HEK293 (cell line): ENCODE measurements at regions not wholly inside any gene's neighbourhood (a gene's known extent, or its start where the extent isn't known, plus 50 kb on each side); places are given as distances from the start of the nearest gene placed in this dataset.

Experiments used
- CTCF ChIA-PET: fragments of 350-600 bp; formaldehyde crosslinking; extraction: SDS; loops from one replicate; lab custom pipeline; 2021; ENCODE audit warnings: antibody characterized with exemption; lab: Yijun Ruan, JAX
- POLR2A ChIA-PET: fragments of 300-600 bp; formaldehyde crosslinking; extraction: SDS; loops from one replicate; lab custom pipeline; 2020; ENCODE audit warnings: antibody characterized with exemption, inconsistent platforms; lab: Yijun Ruan, JAX
- H3K27ac ChIP-seq: fragments of 200-500 bp; sonication (Bioruptor generic); 2 replicates; pipeline ENCODE4 v1.5.1; 2014; ENCODE audit warnings: low read depth, low read length, control low read depth, inconsistent platforms; ENCODE audit errors: extremely low read depth
- H3K36me3 ChIP-seq, 2 experiments: fragments of 200-500 bp in 1 of 2; sonication (Bioruptor generic) in 1 of 2; 1 replicate in 1 of 2; 2 replicates in 1 of 2; pipeline ENCODE4 v1.5.1; 2014 to 2017; ENCODE audit warnings: inconsistent platforms in 2 of 2, low read length in 2 of 2; ENCODE audit not compliant: control insufficient read depth in 2 of 2, insufficient read depth in 1 of 2
- H3K4me1 ChIP-seq: fragments of 200-500 bp; sonication (Bioruptor generic); 2 replicates; pipeline ENCODE4 v1.5.1; 2014; ENCODE audit warnings: mild to moderate bottlenecking, low read length, inconsistent platforms; ENCODE audit not compliant: control insufficient read depth, insufficient read depth
- H3K4me3 ChIP-seq: 2 replicates; pipeline ENCODE4 v1.5.1; 2011; ENCODE audit warnings: low read depth, mild to moderate bottlenecking, control low read depth, low read length, moderate library complexity
- H3K9me3 ChIP-seq: fragments of 200-500 bp; sonication (Bioruptor generic); 2 replicates; pipeline ENCODE4 v1.5.1; 2014; ENCODE audit warnings: low read depth, low read length, inconsistent platforms; ENCODE audit not compliant: control insufficient read depth, insufficient read depth
- KLF16 ChIP-seq: fragments of 450-650 bp; formaldehyde crosslinking; IDR thresholded peaks from 2 replicates; pipeline ENCODE4 v1.5.1; 2017; ENCODE audit warnings: missing biosample characterization, missing genetic modification characterization
- PRDM10 ChIP-seq: fragments of 450-650 bp; formaldehyde crosslinking; IDR thresholded peaks from 2 replicates; pipeline ENCODE4 v1.5.1; 2016; ENCODE audit warnings: missing biosample characterization, missing genetic modification characterization
- PRDM6 ChIP-seq: fragments of 450-650 bp; formaldehyde crosslinking; IDR thresholded peaks from 2 replicates; pipeline ENCODE4 v1.5.1; 2017; ENCODE audit warnings: missing biosample characterization, missing genetic modification characterization
- SP3 ChIP-seq: fragments of 450-650 bp; formaldehyde crosslinking; IDR thresholded peaks from 2 replicates; pipeline ENCODE4 v1.5.1; 2016; ENCODE audit warnings: missing biosample characterization, missing genetic modification characterization
- ZBTB1 ChIP-seq: fragments of 450-650 bp; formaldehyde crosslinking; IDR thresholded peaks from 2 replicates; pipeline ENCODE4 v1.5.1; 2016; ENCODE audit warnings: missing biosample characterization, missing genetic modification characterization
- ZBTB20 ChIP-seq: fragments of 450-650 bp; formaldehyde crosslinking; IDR thresholded peaks from 2 replicates; pipeline ENCODE4 v1.5.1; 2016; ENCODE audit warnings: missing biosample characterization, missing genetic modification characterization
- ZNF10 ChIP-seq: fragments of 450-650 bp; formaldehyde crosslinking; IDR thresholded peaks from 2 replicates; pipeline ENCODE4 v1.5.1; 2017; ENCODE audit warnings: missing biosample characterization, missing genetic modification characterization
- ZNF112 ChIP-seq: fragments of 450-650 bp; formaldehyde crosslinking; IDR thresholded peaks from 2 replicates; pipeline ENCODE4 v1.5.0; 2017; ENCODE audit warnings: missing biosample characterization, missing genetic modification characterization
- ZNF24 ChIP-seq: fragments of 450-650 bp; formaldehyde crosslinking; IDR thresholded peaks from 2 replicates; pipeline ENCODE4 v1.5.1; 2016; ENCODE audit warnings: missing biosample characterization, missing genetic modification characterization
- ZNF248 ChIP-seq: fragments of 450-650 bp; formaldehyde crosslinking; IDR thresholded peaks from 2 replicates; pipeline ENCODE4 v1.5.1; 2017; ENCODE audit warnings: missing biosample characterization, missing genetic modification characterization
- ZNF274 ChIP-seq, 2 experiments: fragments of 200-500 bp in 1 of 2; fragments of 450-650 bp in 1 of 2; sonication (Bioruptor generic) in 1 of 2; formaldehyde crosslinking in 1 of 2; IDR thresholded peaks; 2 replicates each; pipeline versions ENCODE4 v1.5.1 to v1.6.1; 2014 to 2016; ENCODE audit warnings: borderline replicate concordance in 1 of 2, inconsistent platforms in 1 of 2, low read length in 1 of 2, missing biosample characterization in 1 of 2, missing genetic modification characterization in 1 of 2
- ZNF311 ChIP-seq: fragments of 450-650 bp; formaldehyde crosslinking; IDR thresholded peaks from 2 replicates; pipeline ENCODE4 v1.5.1; 2017; ENCODE audit warnings: missing biosample characterization, missing genetic modification characterization, borderline replicate concordance
- ZNF394 ChIP-seq: fragments of 450-650 bp; formaldehyde crosslinking; IDR thresholded peaks from 2 replicates; pipeline ENCODE4 v1.5.1; 2016; ENCODE audit warnings: missing biosample characterization, missing genetic modification characterization, mild to moderate bottlenecking, moderate library complexity, borderline replicate concordance
- ZNF416 ChIP-seq: fragments of 450-650 bp; formaldehyde crosslinking; IDR thresholded peaks from 2 replicates; pipeline ENCODE4 v1.5.1; 2016; ENCODE audit warnings: missing biosample characterization, missing genetic modification characterization
- ZNF423 ChIP-seq: fragments of 450-650 bp; formaldehyde crosslinking; IDR thresholded peaks from 2 replicates; pipeline ENCODE4 v1.5.1; 2016; ENCODE audit warnings: missing biosample characterization, missing genetic modification characterization
- ZNF560 ChIP-seq: fragments of 450-650 bp; formaldehyde crosslinking; IDR thresholded peaks from 2 replicates; pipeline ENCODE4 v1.5.1; 2017; ENCODE audit warnings: missing biosample characterization, missing genetic modification characterization, borderline replicate concordance
- ZNF692 ChIP-seq: fragments of 450-650 bp; formaldehyde crosslinking; IDR thresholded peaks from 2 replicates; pipeline ENCODE4 v1.5.1; 2016; ENCODE audit warnings: missing biosample characterization, missing genetic modification characterization
- ZXDB ChIP-seq: fragments of 450-650 bp; formaldehyde crosslinking; IDR thresholded peaks from 2 replicates; pipeline ENCODE4 v1.5.1; 2016; ENCODE audit warnings: missing biosample characterization, missing genetic modification characterization
- TF ChIP-seq, protein P1 (sequence below): fragments of 450-650 bp; formaldehyde crosslinking; IDR thresholded peaks from 2 replicates; pipeline ENCODE4 v1.5.0; 2017; ENCODE audit warnings: missing biosample characterization, missing genetic modification characterization, borderline replicate concordance
- TF ChIP-seq, protein P2 (sequence below): fragments of 450-650 bp; formaldehyde crosslinking; IDR thresholded peaks from 2 replicates; pipeline ENCODE4 v1.5.1; 2016; ENCODE audit warnings: missing biosample characterization, missing genetic modification characterization, borderline replicate concordance

- CTCF ChIA-PET: interaction anchor here (0.7 to 0.8 kb wide), 2 partner anchors 665 to 1283 kb away, joined by 3 read pairs; no protein-coding TSS in a partner anchor
- TF ChIP-seq PRDM10 (tag by site-specific recombination) (no peak), PRDM6 (tag by site-specific recombination) (no peak), ZNF416 (tag by site-specific recombination) (no peak), ZNF24 (tag by site-specific recombination) (no peak), SP3 (no peak), ZNF10 (no peak), ZNF112 (tag by site-specific recombination) (no peak), ZNF248 (no peak)
- TF ChIP-seq, protein P1, sequence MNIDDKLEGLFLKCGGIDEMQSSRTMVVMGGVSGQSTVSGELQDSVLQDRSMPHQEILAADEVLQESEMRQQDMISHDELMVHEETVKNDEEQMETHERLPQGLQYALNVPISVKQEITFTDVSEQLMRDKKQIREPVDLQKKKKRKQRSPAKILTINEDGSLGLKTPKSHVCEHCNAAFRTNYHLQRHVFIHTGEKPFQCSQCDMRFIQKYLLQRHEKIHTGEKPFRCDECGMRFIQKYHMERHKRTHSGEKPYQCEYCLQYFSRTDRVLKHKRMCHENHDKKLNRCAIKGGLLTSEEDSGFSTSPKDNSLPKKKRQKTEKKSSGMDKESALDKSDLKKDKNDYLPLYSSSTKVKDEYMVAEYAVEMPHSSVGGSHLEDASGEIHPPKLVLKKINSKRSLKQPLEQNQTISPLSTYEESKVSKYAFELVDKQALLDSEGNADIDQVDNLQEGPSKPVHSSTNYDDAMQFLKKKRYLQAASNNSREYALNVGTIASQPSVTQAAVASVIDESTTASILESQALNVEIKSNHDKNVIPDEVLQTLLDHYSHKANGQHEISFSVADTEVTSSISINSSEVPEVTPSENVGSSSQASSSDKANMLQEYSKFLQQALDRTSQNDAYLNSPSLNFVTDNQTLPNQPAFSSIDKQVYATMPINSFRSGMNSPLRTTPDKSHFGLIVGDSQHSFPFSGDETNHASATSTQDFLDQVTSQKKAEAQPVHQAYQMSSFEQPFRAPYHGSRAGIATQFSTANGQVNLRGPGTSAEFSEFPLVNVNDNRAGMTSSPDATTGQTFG (tag by site-specific recombination): no peak
- TF ChIP-seq, protein P2, sequence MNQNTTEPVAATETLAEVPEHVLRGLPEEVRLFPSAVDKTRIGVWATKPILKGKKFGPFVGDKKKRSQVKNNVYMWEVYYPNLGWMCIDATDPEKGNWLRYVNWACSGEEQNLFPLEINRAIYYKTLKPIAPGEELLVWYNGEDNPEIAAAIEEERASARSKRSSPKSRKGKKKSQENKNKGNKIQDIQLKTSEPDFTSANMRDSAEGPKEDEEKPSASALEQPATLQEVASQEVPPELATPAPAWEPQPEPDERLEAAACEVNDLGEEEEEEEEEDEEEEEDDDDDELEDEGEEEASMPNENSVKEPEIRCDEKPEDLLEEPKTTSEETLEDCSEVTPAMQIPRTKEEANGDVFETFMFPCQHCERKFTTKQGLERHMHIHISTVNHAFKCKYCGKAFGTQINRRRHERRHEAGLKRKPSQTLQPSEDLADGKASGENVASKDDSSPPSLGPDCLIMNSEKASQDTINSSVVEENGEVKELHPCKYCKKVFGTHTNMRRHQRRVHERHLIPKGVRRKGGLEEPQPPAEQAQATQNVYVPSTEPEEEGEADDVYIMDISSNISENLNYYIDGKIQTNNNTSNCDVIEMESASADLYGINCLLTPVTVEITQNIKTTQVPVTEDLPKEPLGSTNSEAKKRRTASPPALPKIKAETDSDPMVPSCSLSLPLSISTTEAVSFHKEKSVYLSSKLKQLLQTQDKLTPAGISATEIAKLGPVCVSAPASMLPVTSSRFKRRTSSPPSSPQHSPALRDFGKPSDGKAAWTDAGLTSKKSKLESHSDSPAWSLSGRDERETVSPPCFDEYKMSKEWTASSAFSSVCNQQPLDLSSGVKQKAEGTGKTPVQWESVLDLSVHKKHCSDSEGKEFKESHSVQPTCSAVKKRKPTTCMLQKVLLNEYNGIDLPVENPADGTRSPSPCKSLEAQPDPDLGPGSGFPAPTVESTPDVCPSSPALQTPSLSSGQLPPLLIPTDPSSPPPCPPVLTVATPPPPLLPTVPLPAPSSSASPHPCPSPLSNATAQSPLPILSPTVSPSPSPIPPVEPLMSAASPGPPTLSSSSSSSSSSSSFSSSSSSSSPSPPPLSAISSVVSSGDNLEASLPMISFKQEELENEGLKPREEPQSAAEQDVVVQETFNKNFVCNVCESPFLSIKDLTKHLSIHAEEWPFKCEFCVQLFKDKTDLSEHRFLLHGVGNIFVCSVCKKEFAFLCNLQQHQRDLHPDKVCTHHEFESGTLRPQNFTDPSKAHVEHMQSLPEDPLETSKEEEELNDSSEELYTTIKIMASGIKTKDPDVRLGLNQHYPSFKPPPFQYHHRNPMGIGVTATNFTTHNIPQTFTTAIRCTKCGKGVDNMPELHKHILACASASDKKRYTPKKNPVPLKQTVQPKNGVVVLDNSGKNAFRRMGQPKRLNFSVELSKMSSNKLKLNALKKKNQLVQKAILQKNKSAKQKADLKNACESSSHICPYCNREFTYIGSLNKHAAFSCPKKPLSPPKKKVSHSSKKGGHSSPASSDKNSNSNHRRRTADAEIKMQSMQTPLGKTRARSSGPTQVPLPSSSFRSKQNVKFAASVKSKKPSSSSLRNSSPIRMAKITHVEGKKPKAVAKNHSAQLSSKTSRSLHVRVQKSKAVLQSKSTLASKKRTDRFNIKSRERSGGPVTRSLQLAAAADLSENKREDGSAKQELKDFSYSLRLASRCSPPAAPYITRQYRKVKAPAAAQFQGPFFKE: no peak
- H3K9me3 ChIP-seq: no peaks in the 10 kb centered on the region
- no peak overlapping the region for H3K4me3 ChIP-seq
- H3K4me1 ChIP-seq: no peaks in the 10 kb centered on the region
- no peak overlapping the region for H3K27ac ChIP-seq
- POLR2A ChIA-PET: no interaction called here
- no peaks in the 10 kb centered on the region for H3K36me3 ChIP-seq
These were observed 742.0 kb downstream of the ADGRL2 start for GRCh38 chr1:82542766-82543165.

DNA sequence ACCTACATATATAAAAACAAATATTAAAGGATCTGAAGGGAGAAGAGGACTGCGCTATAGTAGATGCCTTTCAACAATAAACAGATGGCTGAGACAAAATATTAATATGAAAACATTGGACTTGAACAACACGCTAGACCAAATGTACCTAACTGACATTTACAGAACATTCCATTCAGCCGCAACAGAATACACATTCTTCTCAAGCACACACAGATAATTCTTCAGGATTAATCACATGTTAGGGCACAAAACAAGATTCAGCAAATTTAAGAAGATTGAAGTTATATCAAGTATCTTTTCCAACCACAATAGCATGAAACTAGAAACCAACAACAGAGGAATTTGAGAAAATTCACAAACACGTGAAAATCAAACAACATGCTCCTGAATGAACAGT, 741.4 kb downstream of the ADGRL2 start:
- no peaks in the 10 kb centered on the region for H3K9me3 ChIP-seq
- H3K27ac ChIP-seq: no peak overlapping the region
- H3K4me3 ChIP-seq: no peak overlapping the region
- ChIA-PET CTCF (interaction anchor here (0.7 kb wide), 1 partner anchor 498 kb away, joined by 5 read pairs; no protein-coding TSS in a partner anchor), POLR2A (no interaction called here)
- H3K36me3 ChIP-seq: no peaks in the 10 kb centered on the region
- H3K4me1 ChIP-seq: no peaks in the 10 kb centered on the region
- TF ChIP-seq ZNF560 (tag by site-specific recombination): no peak
- no peak for TF ChIP-seq ZNF274 (IDR thresholded peaks at IDR 0.05; ENCODE audit: low read length)
- no peak for TF ChIP-seq ZNF274 (tag by site-specific recombination; IDR thresholded peaks at IDR 0.05; ENCODE audit: borderline replicate concordance)
- TF ChIP-seq ZBTB20 (tag by site-specific recombination): no peak
- no peak for TF ChIP-seq KLF16 (tag by site-specific recombination)
- no peak for TF ChIP-seq ZNF394 (tag by site-specific recombination)
- TF ChIP-seq ZXDB (tag by site-specific recombination): no peak
- no peak for TF ChIP-seq ZBTB1 (tag by site-specific recombination)
- TF ChIP-seq ZNF692 (tag by site-specific recombination): no peak
- no peak for TF ChIP-seq ZNF423 (tag by site-specific recombination)
- no peak for TF ChIP-seq ZNF311
- TF ChIP-seq ZNF248: no peak
